Medulla oblongata (tissue), 1 donor: ENCODE measurements at regions not wholly inside any gene's neighbourhood (a gene's known extent, or its start where the extent isn't known, plus 50 kb on each side); places are given as distances from the start of the nearest gene placed in this dataset.
"Not testable (repeated sequence)": the region's sequence is repeated elsewhere in the genome, so short reads cannot be mapped to it uniquely, and the experiment has no call there.

ENCODE experiments used
- DNase-seq: peaks from one replicate; pipeline ENCODE4 v3.0.0-alpha.2; 2015; ENCODE audit errors: extremely low spot score

DNA sequence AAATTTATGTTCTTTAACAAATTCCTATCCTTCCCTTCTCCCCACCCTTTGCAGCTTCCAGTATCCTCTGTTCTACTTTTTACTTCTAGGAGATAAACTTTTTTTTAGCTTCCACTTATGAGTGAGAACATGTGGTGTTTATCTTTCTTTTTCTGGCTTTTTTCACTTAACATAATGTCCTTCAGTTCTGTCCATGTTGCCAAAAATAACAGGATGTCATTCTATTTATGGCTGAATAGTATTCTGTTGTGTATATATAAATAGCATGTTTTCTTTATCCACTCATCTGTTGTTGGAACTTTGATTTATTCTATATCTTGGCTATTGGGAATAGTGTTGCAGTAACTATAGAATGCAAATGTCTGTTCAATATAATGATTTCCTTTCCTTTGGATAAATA, 1191.2 kb downstream of the CNTNAP5 start:
- DNase-seq: no peak

DNA sequence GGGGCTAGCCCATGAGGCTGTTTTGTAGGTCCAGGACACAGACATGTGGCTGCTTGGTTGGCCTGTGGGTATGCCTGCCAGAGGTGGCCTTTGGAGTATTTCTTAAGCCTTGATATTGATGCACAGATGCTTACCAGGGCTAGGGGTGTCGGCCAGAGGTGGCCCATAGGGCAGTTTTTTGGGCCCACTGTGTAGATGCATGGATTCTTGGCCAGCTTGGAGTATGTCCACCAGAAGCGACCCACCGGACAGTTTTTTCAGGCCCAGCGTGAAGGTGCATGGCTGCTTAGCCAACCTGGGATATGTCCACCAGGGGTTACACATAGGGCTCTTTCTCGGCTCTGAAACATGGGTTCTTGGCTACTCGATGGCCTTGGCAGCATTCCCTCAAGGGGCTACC, 1199.1 kb downstream of the CNTNAP5 start:
- no peak for DNase-seq

DNA sequence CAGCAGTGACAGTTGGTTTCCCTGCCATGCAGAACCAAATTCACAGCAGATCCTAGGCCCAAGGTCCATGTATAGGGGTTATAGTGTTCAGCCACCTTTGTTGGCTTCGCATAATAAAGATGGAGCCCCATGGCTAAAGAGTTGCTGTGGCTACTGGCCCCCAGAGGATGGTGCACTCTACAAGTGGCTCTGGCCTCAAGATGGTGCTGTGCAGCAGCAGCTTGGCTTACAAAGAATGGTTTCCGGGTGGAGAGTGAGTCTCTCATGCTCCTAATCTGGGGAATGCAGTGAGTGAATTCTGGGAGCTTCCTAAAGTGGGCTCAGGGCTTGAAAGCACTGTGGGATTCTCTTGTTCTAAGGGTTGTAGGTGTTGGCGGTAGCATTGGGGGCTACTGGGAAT, 1199.7 kb downstream of the CNTNAP5 start:
- DNase-seq: no peak

DNA sequence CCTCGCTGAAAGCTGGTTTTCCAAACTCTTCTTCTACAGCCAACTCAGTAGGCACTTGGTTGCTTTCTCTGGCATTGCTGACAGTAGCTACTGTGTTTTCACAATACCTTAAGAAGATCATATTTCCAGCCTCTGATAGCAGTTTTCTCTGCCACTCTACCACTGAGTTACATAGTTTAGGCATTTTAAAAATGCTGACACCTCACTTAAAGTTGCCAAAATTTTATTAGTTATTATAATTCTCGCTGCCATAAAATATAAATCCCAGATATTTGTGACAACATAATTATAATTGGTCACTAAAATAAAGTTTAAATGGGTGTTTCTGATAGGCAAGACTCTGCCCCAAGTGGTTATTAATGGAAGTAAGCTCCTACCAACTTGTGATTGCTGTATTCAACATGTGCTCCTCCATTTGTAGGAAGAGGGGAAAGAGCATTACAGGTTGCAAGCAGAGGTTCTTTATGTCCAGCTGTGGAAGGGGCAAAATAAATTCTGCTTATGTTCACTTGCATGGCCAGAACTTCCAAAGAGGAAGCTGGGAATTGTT, 1202.8 kb downstream of the CNTNAP5 start:
- DNase-seq: no peak

DNA sequence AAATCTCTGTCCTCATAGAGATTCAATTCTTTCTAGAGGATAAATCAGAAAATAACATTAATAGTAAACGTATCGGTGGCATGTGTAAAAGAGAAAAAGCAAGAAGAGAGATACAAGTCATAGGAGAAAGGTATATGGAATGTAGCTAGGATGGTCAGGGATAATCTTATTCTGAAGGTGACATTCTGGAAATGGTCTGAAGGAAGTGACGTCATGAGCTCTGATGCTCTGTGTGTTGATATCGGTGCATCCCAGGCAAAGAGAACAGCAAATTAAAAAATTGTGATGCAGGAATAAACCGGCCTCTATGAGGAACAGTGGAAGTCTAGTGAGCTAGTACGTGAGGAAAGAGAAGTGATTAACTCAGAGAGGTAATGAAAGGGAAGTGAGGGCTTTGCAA, 1215.8 kb downstream of the CNTNAP5 start:
- DNase-seq: no peak

DNA sequence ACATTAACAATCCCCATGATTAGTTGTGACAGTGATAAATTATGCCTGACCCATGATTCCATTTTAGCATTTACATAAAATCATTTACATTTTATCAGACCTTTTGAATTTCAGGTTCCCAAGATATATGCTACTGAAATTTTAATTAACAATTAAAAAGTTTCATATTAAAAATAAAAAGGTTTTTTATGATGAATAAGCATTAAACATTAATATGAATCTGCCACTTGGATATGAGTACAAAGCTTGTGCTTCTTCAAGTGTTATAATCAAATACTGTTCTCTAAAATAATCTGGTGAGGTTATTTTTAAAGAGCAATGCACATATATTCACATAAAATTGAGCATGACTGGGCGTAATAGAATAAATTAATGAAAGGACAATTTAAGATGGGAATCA, 1218.0 kb downstream of the CNTNAP5 start:
- DNase-seq: no peak

DNA sequence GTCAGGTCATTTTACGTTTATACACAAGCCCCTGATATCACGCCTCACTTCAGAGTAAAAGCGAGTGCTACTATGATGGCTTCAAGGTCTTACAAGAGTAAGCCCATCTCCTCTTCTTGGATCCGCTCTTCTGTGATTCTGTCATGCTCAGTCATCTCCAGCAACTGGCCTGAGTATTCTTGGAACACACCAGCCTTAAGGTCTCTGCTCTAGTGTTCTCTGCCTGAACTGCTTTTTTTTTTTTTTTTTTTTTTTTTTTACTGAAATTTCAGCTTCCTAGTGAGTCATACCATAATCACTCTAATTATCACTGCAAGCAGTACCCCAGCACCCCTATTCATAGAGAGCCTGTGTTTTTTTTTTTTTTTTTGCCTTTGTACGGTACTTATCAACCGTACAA, 1228.9 kb downstream of the CNTNAP5 start:
- DNase-seq: no peak

DNA sequence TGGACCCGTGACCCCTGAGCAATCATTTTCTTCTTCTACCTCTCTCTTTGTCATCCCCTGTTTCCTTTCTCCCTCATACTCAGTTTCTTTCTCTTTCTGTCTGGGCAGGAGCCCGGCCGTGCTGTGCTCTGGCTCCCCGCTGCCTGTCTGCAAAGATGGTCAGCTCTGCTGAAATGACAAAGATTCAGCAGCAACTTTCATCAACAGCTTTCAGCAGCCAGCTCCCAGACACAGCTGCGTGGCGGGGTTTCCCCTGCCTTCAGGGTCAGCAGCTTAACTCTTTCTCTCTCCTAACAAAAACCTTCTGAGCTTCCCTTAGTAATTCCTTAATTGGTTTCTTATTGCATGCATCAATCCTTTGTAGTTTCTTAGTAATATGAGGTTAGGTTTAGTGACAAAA, 1234.4 kb downstream of the CNTNAP5 start:
- no peak for DNase-seq

DNA sequence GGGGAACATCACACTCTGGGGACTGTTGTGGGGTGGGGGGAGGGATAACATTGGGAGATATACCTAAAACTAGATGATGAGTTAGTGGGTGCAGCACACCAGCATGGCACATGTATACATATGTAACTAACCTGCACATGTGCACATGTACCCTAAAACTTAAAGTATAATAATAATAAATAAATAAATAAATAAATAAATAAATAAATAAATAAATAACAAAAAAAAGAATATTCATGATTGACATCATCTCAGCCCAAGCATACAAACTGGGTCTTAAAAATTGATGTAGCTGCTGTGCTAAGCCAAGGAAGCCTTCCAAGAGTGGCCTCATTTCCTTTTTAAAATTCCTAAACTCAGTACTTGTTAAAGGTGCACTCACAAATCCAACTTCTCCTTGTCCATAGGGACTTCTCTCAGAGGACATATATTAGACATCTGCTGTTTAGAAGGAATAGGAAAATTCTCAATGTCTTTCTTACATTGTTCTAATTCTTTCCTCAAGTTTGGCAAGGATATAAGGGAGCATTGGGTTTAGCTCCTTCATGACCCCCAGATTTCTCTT, 1235.4 kb downstream of the CNTNAP5 start:
- DNase-seq: not testable (repeated sequence)

DNA sequence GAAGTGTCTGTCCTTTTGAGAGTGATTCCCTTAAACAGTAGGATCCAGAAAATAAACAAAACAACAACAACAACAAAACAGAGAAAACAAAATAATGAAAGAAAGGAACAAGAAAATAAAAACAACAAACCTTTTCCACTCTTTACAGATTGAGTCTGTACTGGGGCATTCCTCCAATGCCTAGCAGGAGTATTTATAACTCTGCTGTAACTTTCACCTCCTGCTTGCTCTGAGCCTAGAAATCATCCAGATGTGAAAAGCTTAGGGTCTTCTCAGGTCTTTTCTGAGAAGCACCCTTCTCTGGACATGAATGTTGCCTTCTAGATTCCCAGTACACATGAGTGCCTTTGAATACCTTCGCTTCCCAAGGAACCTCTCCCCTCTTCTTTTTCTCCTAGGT, 1239.4 kb downstream of the CNTNAP5 start:
- DNase-seq: no peak

DNA sequence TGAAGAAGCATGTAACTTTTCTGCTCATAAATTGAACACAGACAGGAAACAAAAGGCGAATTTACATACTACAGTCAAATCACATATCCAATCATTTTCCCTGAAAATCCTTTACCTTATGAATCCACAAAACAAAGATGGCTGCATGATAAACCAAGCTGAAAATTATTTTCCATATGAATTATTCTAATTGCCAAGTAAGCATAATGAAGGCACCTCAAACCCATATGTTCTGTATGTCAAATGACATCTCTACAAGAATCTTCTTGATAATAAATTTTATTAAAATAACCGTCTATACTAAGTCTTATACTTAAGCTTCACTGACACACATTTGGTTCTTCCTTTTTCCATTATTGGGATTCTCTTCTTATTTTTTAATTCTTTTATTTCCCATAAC, 1242.6 kb downstream of the CNTNAP5 start:
- DNase-seq: no peak

DNA sequence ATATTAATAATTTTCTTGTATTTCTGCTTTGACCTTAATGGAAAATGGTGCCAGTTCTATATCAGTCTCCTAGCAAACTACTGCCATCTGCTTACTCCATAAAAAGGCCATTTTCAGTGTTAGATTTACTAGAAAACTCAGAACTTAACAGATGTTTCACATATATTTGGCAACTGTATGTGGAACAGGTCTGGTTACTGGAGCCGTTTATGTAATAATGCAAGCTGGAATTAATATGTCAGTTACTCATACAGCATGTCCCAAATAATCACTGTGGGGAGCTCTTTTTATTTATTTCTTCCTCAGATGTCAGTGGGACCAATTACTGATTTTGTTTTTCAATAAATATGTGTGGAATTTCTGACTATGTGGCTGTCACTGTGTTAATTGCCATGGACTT, 1247.6 kb downstream of the CNTNAP5 start:
- no peak for DNase-seq

DNA sequence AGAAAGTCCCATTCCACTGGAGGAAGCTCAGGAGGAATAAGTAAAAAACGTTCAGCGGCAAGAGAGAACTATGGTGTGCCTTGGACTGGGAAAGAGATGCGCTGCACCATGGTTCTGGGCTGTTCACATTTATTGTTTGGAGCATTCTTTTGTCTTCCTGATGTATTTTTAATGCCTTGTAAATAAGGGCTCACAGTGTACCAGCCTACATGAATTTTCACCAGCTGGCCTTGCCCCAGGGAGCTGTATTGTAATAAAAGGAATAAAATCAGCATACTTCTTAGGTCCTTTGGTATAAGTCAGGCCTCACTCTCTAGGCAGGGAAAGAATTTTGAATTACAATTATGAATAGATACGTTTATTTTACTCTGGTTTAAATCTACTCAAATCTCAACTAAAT, 1249.6 kb downstream of the CNTNAP5 start:
- DNase-seq: no peak

DNA sequence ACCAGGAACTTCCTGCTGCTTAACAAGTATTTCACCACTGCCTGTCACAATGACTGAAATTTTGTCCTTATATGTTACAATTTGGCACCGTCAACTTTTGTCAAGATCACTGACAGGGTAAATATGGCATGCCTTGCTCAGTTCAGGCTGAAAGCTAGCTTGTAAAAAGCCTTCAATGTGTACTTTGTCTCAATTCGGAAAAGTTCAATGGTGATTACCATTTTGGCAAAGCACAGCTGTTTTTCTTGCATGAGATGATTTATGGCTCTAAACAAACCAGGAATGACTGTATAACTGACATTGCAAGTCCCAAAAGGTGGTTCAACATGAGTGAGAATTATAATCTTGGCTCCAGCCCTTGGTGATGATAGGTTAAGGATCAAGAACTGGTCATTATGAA, 1255.2 kb downstream of the CNTNAP5 start:
- no peak for DNase-seq

DNA sequence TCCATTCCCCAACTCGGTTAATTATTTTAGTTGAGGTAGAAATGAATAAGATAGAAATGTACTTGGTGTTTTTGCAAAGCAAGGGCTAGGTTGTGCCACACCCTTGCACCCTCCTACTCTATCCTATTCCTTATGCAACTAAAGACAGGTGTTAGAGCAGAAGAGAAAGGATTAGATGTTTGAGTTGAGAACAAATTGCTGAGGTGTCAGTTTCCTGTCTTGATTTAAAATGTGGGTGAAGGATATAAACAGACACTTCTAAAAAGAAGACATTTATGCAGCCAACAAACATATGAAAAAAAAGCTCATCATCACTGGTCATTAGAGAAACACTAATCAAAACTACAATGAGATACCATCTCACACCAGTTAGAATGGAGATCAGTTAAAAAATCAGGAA, 1256.2 kb downstream of the CNTNAP5 start:
- no peak for DNase-seq

DNA sequence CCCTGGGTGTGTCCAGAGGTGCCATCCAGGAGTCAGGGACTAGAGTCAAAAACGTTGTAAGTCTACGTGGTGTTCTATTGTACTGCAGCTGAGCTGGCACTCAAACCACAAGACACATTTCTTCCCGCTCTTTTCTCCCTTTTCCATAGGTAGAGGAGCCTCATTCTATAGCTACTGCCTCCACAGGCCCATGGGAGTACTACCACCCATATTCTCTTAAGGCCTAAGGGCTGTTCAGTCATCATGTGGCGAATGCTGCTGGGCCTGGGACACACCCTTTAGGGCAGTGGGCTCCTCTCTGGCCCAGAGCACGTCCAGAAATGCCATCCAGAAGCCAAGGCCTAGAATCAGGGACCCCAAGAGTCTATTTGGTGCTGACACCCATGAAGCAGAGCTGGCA, 1271.7 kb downstream of the CNTNAP5 start:
- DNase-seq: no peak

DNA sequence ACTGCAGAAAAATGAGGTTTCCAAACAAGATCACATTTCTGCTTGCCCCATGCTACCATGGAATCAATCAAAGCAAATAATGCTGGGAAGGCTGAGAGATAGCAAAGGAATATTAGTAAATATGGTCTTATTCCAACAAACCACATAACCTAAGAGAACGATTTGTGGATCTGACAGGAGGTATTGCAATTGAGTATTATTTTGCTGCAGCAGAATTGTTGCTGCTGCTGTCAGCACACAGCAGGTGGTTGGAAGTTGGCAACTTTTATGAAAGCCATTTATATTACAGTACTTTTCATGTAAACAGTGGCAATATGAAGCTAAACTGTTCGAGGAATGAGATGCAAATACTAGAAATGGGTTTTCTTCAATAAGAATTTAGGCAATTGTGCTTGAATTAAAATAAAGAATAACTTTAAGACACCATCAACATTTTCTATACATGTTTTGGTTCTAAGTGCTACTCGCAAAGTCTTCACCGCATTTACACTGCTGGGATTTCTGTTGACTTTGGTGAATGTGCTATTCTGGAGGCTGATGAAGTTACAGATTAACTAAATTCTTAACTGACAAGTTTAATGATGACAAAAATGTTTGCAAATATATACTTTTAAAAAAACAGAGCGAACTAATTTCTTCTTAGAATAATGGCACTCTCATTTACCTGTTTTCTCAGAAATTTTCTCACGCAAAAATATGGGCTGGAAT, 1285.7 kb downstream of the CNTNAP5 start:
- DNase-seq: no peak

DNA sequence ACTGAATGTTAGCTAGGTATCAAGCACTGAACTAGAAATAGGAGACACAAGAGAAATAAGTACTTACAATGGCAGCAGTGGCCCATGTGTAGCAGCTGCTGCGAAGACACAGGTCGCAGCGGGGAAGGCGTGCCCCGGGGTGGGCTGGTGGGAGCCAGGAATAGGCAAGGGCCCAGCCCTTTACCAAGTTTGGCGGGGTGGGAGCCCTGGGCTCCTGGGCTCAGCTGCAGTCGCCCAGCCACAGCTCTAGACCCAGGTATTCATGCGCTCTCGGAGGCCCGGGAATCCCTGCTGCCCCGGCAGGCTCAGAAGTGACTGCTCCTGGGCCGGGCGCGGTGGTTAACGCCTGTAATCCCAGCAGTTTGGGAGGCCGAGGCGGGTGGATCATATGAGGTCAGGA, 1287.3 kb downstream of the CNTNAP5 start:
- DNase-seq: no peak

DNA sequence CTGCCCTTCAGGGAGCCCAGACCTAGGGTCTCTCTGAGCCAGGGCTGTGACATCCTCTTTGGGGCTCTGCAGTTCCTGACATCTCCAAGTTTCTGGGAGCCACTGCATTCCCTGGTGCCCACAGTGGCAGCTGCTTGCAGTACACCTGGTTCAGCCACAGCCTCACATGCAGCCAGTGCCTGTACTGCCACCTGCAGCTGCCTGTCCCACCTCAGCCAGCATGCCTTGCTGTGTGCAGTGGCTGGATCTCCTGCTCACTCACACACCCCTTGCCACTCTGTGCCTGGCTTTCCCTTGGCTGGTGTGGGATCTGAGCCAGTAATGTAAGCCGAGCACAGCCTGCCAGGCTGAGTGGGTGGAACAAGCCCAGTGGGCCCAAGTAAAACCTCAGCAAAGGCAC, 1288.7 kb downstream of the CNTNAP5 start:
- no peak for DNase-seq

DNA sequence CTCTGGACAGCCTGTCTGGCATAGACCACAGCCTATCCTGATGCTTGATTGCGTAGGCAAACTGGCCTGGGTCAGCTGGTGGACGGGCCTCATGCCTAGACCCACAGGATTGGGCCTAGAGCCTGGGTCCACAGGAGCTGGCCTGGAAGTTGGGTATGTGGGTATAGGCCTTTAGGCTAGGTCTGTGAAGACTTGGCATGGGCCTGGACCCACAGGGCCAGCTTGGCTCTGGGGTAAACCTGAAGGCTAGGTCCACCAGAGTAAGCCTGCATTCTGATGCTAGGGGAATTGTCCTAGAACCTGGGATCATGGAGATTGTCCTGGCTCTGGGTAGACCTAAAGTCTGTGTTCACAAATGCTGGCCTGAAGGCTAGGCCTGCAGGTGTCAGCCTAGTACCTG, 1293.7 kb downstream of the CNTNAP5 start:
- DNase-seq: no peak

DNA sequence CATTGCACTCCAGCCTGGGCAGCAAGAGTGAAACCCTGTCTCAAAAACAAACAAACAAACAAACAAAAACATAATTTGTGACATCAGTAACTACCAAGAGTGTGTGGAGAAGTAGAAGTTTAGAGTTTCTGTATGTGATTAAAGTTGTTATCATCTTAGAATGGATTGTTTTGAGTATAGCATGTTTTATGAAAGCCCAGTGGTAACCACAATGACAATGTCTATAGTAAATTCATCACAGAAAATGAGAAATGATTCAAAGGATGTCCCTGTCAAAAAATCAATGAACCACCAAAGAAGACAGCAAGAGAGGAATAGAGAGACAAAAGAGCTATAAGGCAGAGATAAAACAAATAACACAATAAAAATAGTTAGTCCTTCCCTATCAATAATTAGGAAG, 1299.2 kb downstream of the CNTNAP5 start:
- DNase-seq: no peak

DNA sequence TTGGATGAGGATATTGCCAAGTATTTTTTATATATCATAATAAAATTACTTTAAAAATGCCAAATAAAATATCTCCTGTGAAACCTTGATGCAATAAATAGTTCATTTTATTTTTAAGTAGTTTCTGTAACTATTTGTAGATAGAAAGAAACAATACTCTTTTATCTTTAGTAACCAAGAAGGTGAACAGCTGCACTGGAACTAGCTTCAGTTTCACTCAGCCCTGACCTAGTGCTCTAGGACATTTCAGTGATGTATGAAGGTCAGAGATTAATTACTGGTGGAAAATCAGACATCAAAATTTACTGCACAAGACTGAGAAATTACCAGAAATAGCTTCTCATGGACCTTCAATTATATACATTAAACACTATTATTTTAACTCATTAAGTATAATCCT, 1305.0 kb downstream of the CNTNAP5 start:
- DNase-seq: no peak

DNA sequence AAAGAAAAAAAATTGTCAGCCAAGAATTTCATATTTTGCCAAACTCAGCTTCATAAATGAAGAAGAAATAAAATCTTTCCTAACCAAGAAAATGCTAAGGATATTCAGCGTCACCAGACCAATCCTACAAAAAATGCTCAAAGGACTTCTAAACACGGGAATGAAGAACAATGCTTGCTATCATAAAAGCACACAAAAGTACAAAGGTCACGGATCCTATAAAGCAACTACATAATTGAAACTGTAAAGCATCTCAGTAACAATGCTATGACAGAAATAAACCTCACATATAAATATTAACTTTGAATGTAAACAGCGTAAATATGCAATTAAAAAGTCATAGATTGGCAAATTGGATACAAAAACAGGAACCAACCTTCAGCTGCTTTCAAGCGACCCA, 1314.6 kb upstream of the GYPC start:
- no peak for DNase-seq

DNA sequence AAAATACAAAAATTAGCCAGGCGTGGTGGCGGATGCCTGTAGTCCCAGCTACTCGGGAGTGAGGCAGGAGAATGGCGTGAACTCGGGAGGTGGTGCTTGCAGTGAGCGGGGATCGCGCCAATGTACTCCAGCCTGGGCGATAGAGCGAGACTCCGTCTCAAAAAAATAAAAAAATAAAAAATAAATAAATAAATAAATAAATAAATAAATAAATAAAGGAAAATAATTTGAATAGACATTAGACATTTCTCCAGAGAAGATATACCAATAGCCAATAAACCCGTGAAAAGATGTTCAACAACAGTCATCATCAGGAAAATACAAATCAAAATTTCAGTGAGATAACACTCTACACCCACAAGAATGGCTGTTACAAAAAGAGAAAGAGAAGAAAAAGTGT, 1302.4 kb upstream of the GYPC start:
- DNase-seq: not testable (repeated sequence)
